Endodermal cell (in vitro differentiated cells): ENCODE measurements at regions not wholly inside any gene's neighbourhood (a gene's known extent, or its start where the extent isn't known, plus 50 kb on each side); places are given as distances from the start of the nearest gene placed in this dataset.

Experiments used
- DNase-seq: peaks from one replicate; pipeline ENCODE4 v3.0.0-alpha.2; 2017
- H3K27ac ChIP-seq: 2 replicates; pipeline ENCODE4 v1.5.1; 2013; ENCODE audit warnings: mild to moderate bottlenecking, low read depth, low read length, moderate library complexity
- H3K27me3 ChIP-seq: 2 replicates; pipeline ENCODE4 v1.6.1; 2013; ENCODE audit warnings: mild to moderate bottlenecking, low read length, moderate library complexity; ENCODE audit not compliant: insufficient read depth, control insufficient read depth, poor library complexity, severe bottlenecking
- H3K36me3 ChIP-seq: 2 replicates; pipeline ENCODE4 v1.7.0; 2013; ENCODE audit warnings: mild to moderate bottlenecking, low read length, moderate library complexity; ENCODE audit not compliant: control insufficient read depth, insufficient read depth
- H3K4me1 ChIP-seq: one replicate; pipeline ENCODE4 v1.7.0; 2013; ENCODE audit warnings: low read length; ENCODE audit not compliant: control insufficient read depth, insufficient read depth
- H3K4me3 ChIP-seq: 2 replicates; pipeline ENCODE4 v1.5.1; 2013; ENCODE audit warnings: mild to moderate bottlenecking, low read length, moderate library complexity
- H3K9ac ChIP-seq: 2 replicates; pipeline ENCODE4 v1.6.1; 2013; ENCODE audit warnings: mild to moderate bottlenecking, low read length, moderate library complexity; ENCODE audit not compliant: poor library complexity, severe bottlenecking; ENCODE audit errors: extremely low read depth
- H3K9me3 ChIP-seq: 2 replicates; pipeline ENCODE4 v1.6.1; 2013; ENCODE audit warnings: mild to moderate bottlenecking, low read length, moderate library complexity; ENCODE audit not compliant: control insufficient read depth
- H3K27ac Mint-ChIP-seq: 2 replicates; pipeline ENCODE4 v1.8.0; 2020; ENCODE audit warnings: mixed read lengths
- H3K27me3 Mint-ChIP-seq: 2 replicates; pipeline ENCODE4 v1.8.0; 2021; ENCODE audit warnings: mild to moderate bottlenecking, mixed read lengths; ENCODE audit not compliant: insufficient read depth
- H3K36me3 Mint-ChIP-seq: 2 replicates; pipeline ENCODE4 v1.8.0; 2020; ENCODE audit warnings: low read depth, mixed read lengths
- H3K4me1 Mint-ChIP-seq: 2 replicates; pipeline ENCODE4 v1.8.0; 2020; ENCODE audit warnings: mixed read lengths
- H3K4me3 Mint-ChIP-seq: 2 replicates; pipeline ENCODE4 v1.8.0; 2020; ENCODE audit warnings: mild to moderate bottlenecking, moderate library complexity, mixed read lengths
- H3K9me3 Mint-ChIP-seq: 2 replicates; pipeline ENCODE4 v1.8.0; 2020; ENCODE audit warnings: mild to moderate bottlenecking, mixed read lengths
- CTCF ChIP-seq: fragments of 200-600 bp; sonication (generic); conservative IDR thresholded peaks from 2 replicates; pipeline ENCODE4 v1.5.0; 2021; ENCODE audit warnings: antibody characterized with exemption, mild to moderate bottlenecking
- WGBS, 2 experiments: methylation state at CpG; one replicate each; pipeline versions ENCODE4 v1.1.5 to v1.1.7; 2013; ENCODE audit warnings: missing lambda C conversion rate in 2 of 2, mixed read lengths in 1 of 2; ENCODE audit not compliant: insufficient coverage in 1 of 2, insufficient read length in 1 of 2; 5-methylcytosine and 5-hydroxymethylcytosine counted together

- Mint-ChIP-seq H3K9me3 (peaks cover 26% of the 10 kb centered on the region), H3K4me3 (no peak overlapping the region), H3K27me3 (no peaks in the 10 kb centered on the region), H3K4me1 (peaks cover 21% of the 10 kb centered on the region), H3K36me3 (peaks cover 4% of the 10 kb centered on the region), H3K27ac (no peak overlapping the region)
- TF ChIP-seq CTCF, result no peak
- no peak overlapping the region for H3K4me3 ChIP-seq
- no peak for DNase-seq
- H3K27me3 ChIP-seq, result no peaks in the 10 kb centered on the region
- H3K9ac ChIP-seq, result no peak overlapping the region
- no peak overlapping the region for H3K27ac ChIP-seq
- no peaks in the 10 kb centered on the region for H3K4me1 ChIP-seq
- H3K36me3 ChIP-seq, result no peaks in the 10 kb centered on the region
- peaks cover 6% of the 10 kb centered on the region for H3K9me3 ChIP-seq
- 71% methylated on average over 1 of the region's 1 CpG; no CpG with 5 or more reads in 1 of the 2 experiments for WGBS, 2 experiments
These were observed 676.7 kb upstream of the ACTRT1 start for GRCh38 chrX:128728943-128729342.

GRCh38 chrX:128717635-128718578 lies 665.7 kb upstream of the ACTRT1 start:
- TF ChIP-seq CTCF, result no peak
- Histone ChIP-seq H3K4me3 (no peak overlapping the region), H3K27ac (no peak overlapping the region), H3K4me1 (no peaks in the 10 kb centered on the region), H3K36me3 (no peaks in the 10 kb centered on the region), H3K9ac (no peak overlapping the region), H3K27me3 (no peaks in the 10 kb centered on the region), H3K9me3 (no peaks in the 10 kb centered on the region)
- H3K9me3 Mint-ChIP-seq, result no peaks in the 10 kb centered on the region
- no peaks in the 10 kb centered on the region for H3K36me3 Mint-ChIP-seq
- no peak overlapping the region for H3K27ac Mint-ChIP-seq
- no peak overlapping the region for H3K4me3 Mint-ChIP-seq
- H3K4me1 Mint-ChIP-seq, result no peaks in the 10 kb centered on the region
- 83 to 90% methylated on average over 1 to 4 of the region's 4 CpGs for WGBS, 2 experiments
- DNase-seq, result no peak
- H3K27me3 Mint-ChIP-seq, result no peaks in the 10 kb centered on the region

- no peaks in the 10 kb centered on the region for H3K9me3 ChIP-seq
- DNase-seq, result no peak
- no peaks in the 10 kb centered on the region for H3K27me3 Mint-ChIP-seq
- H3K9ac ChIP-seq, result no peak overlapping the region
- H3K27me3 ChIP-seq, result no peaks in the 10 kb centered on the region
- no peaks in the 10 kb centered on the region for H3K4me1 Mint-ChIP-seq
- peaks cover 2% of the 10 kb centered on the region for H3K9me3 Mint-ChIP-seq
- H3K36me3 ChIP-seq, result no peaks in the 10 kb centered on the region
- no peak overlapping the region for H3K4me3 Mint-ChIP-seq
- no peaks in the 10 kb centered on the region for H3K36me3 Mint-ChIP-seq
- no peaks in the 10 kb centered on the region for H3K4me1 ChIP-seq
- WGBS, 2 experiments, result 94 to 100% methylated on average over 1 to 9 of the region's 9 CpGs
- TF ChIP-seq CTCF, result no peak
- no peak overlapping the region for H3K27ac Mint-ChIP-seq
- H3K4me3 ChIP-seq, result no peak overlapping the region
- H3K27ac ChIP-seq, result no peak overlapping the region
These were observed 662.2 kb upstream of the ACTRT1 start for GRCh38 chrX:128714425-128714824.
